Chondrocyte (in vitro differentiated cells): ENCODE measurements at regions not wholly inside any gene's neighbourhood (a gene's known extent, or its start where the extent isn't known, plus 50 kb on each side); places are given as distances from the start of the nearest gene placed in this dataset.

Source experiments
- DNase-seq: peaks from one replicate; pipeline ENCODE4 v3.0.0; 2021; ENCODE audit warnings: mixed read lengths, low spot score
- H3K27ac Mint-ChIP-seq: one replicate; pipeline ENCODE4 v1.8.0; 2021; ENCODE audit warnings: mild to moderate bottlenecking, moderate library complexity, mixed read lengths; ENCODE audit not compliant: unreplicated experiment
- H3K27me3 Mint-ChIP-seq: 2 replicates; pipeline ENCODE4 v1.8.0; 2021; ENCODE audit warnings: low read depth, mixed read lengths
- H3K36me3 Mint-ChIP-seq: 2 replicates; pipeline ENCODE4 v1.8.0; 2021; ENCODE audit warnings: low read depth, mixed read lengths
- H3K4me1 Mint-ChIP-seq: 2 replicates; pipeline ENCODE4 v1.8.0; 2021; ENCODE audit warnings: low read depth, mild to moderate bottlenecking, mixed read lengths
- H3K4me3 Mint-ChIP-seq: one replicate; pipeline ENCODE4 v1.8.0; 2021; ENCODE audit warnings: mild to moderate bottlenecking, moderate library complexity, mixed read lengths; ENCODE audit not compliant: unreplicated experiment
- H3K9me3 Mint-ChIP-seq: 2 replicates; pipeline ENCODE4 v1.8.0; 2021; ENCODE audit warnings: low read depth, mixed read lengths
- TF ChIP-seq, protein P1 (sequence below): fragments of 200-600 bp; sonication (generic); IDR thresholded peaks from 2 replicates; pipeline ENCODE4 v1.5.0; 2021; ENCODE audit warnings: antibody characterized with exemption, mild to moderate bottlenecking, moderate library complexity

DNA sequence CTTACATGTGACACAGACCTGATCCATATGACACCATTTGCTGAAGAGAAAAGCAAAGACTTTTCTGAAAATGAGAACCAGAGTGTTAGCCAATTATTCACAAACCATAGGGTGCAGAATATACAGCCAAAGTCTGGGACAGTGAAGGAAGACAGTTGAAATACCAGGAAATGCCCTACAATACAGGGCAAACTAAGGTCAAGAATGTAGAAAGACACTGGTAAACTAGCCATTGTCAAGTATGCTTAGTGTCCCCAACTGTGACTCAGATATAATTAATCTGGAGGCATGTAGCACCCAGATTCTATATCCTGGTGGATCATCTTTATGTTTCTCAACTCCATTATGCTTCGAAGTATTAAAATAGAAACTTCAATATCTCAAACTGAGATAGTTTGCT, 200.9 kb upstream of the FSTL5 start:
- no peaks in the 10 kb centered on the region for H3K9me3 Mint-ChIP-seq
- DNase-seq = no peak
- no peaks in the 10 kb centered on the region for H3K4me1 Mint-ChIP-seq
- H3K27me3 Mint-ChIP-seq = peaks cover 1% of the 10 kb centered on the region
- H3K27ac Mint-ChIP-seq = no peak overlapping the region
- no peak overlapping the region for H3K4me3 Mint-ChIP-seq
- TF ChIP-seq, protein P1, sequence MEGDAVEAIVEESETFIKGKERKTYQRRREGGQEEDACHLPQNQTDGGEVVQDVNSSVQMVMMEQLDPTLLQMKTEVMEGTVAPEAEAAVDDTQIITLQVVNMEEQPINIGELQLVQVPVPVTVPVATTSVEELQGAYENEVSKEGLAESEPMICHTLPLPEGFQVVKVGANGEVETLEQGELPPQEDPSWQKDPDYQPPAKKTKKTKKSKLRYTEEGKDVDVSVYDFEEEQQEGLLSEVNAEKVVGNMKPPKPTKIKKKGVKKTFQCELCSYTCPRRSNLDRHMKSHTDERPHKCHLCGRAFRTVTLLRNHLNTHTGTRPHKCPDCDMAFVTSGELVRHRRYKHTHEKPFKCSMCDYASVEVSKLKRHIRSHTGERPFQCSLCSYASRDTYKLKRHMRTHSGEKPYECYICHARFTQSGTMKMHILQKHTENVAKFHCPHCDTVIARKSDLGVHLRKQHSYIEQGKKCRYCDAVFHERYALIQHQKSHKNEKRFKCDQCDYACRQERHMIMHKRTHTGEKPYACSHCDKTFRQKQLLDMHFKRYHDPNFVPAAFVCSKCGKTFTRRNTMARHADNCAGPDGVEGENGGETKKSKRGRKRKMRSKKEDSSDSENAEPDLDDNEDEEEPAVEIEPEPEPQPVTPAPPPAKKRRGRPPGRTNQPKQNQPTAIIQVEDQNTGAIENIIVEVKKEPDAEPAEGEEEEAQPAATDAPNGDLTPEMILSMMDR = no peak
- H3K36me3 Mint-ChIP-seq = no peaks in the 10 kb centered on the region

DNA sequence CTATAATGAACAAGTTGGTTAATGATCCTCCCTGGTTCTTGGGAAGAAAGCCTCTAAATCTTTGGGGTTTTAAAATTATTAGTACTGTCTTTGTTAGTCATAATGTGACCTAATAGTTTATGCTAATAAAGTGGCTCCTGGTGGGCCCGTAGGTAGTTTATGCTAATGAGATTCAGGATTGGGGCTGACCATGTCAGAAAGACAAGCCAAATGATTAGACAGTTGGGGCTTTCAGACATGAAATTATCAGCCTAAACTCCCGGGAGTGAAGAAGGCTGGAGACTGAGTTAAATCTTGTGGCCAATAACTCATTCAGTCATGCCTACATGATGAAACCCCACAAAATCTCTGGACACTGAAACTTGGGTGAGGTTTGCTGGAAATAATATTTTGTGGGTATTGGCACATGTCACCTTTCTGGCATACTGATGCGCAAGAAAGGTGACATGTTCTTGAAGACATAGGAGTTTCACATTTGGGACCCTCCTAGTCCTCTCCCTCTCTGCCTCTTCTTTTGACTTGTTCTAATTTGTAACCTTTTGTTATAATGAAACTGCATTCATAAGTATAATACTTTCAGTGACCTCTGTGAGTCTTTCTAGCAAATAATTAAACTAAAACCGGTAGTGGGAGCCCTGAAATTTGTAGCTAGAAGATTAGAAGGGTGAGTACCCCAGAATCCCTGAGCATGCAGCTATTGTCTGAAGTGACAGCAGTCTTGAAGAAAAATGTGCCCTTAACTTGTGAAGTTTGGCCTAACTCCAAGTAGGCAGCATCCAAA, 196.8 kb upstream of the FSTL5 start:
- no peaks in the 10 kb centered on the region for H3K9me3 Mint-ChIP-seq
- no peak overlapping the region for H3K27ac Mint-ChIP-seq
- peaks cover 4% of the 10 kb centered on the region for H3K27me3 Mint-ChIP-seq
- H3K4me3 Mint-ChIP-seq = no peak overlapping the region
- H3K36me3 Mint-ChIP-seq = no peaks in the 10 kb centered on the region
- H3K4me1 Mint-ChIP-seq = no peaks in the 10 kb centered on the region
- TF ChIP-seq, protein P1 = no peak
- DNase-seq = no peak

DNA sequence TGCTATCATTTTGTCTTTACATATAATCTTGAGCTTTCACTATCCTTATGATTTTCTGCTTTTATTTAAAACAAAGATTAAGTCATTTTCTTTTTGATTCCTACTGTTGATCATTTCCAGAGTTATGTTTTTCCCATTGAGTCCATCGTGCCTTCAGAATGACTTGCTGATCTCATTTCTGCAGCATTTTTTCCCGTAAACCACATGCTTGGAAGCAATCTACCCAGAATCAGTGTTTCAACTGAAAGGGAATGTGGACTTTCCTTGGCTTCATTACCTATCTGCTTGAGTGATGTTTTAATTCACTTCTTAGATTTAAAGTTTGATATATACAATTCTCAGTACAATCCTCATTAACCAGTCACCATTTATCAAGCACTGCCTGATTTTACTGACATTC, 192.4 kb upstream of the FSTL5 start:
- Mint-ChIP-seq H3K9me3 (no peaks in the 10 kb centered on the region), H3K27me3 (peaks cover 3% of the 10 kb centered on the region), H3K36me3 (no peaks in the 10 kb centered on the region), H3K4me1 (no peaks in the 10 kb centered on the region), H3K27ac (no peak overlapping the region), H3K4me3 (no peak overlapping the region)
- TF ChIP-seq, protein P1 = no peak
- DNase-seq = no peak

DNA sequence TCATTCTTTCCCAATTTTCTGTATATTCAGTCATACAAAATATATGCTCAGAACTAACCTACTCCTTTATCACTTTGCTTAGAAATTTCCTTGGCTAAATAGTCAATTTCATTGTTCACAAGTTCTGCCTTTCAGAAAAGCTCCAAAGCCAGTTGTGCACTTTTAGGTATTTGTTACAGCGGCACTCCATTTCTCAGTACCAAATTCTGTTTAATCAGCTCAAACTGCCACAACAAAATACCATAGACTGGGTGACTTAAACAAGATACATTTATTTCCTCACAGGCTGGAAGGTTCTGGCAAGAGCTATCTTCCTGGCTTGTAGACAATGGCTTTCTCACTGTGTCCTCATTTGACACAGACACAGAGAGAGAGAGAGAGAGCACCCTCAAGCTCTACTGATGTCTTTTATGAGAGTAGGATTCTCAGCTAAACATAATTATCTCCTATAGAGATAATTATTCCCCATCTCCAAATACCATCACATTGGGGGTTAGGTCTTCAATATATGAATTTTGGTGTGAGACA, 188.8 kb upstream of the FSTL5 start:
- Mint-ChIP-seq H3K4me1 (no peaks in the 10 kb centered on the region), H3K27me3 (peaks cover 3% of the 10 kb centered on the region), H3K9me3 (no peaks in the 10 kb centered on the region), H3K4me3 (no peak overlapping the region), H3K36me3 (no peaks in the 10 kb centered on the region), H3K27ac (no peak overlapping the region)
- TF ChIP-seq, protein P1 = no peak
- DNase-seq = no peak

DNA sequence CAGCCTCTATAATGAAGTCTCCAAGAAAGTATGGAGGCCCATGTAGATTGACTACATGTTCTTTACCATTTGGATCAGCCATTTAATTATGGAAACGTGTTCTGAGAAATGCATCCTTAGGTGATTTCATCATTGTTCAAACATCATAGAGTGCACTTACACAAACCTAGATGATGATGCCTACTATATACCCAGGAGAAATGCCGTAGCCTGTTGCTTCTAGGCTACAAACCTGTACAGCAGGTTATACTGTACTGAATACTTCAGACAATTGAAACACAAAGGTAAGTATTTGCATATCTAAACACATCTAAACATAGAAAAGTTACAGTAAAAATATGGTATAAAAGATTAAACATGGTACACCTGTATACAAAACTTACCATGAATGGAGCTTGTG, 186.5 kb upstream of the FSTL5 start:
- TF ChIP-seq, protein P1 = no peak
- H3K9me3 Mint-ChIP-seq = no peaks in the 10 kb centered on the region
- H3K27ac Mint-ChIP-seq = no peak overlapping the region
- H3K36me3 Mint-ChIP-seq = no peaks in the 10 kb centered on the region
- H3K4me1 Mint-ChIP-seq = no peaks in the 10 kb centered on the region
- DNase-seq = no peak
- no peak overlapping the region for H3K4me3 Mint-ChIP-seq
- no peaks in the 10 kb centered on the region for H3K27me3 Mint-ChIP-seq
